ENCODE measurements at regions not wholly inside any gene's neighbourhood (a gene's known extent, or its start where the extent isn't known, plus 50 kb on each side); places are given as distances from the start of the nearest gene placed in this dataset.

DNA sequence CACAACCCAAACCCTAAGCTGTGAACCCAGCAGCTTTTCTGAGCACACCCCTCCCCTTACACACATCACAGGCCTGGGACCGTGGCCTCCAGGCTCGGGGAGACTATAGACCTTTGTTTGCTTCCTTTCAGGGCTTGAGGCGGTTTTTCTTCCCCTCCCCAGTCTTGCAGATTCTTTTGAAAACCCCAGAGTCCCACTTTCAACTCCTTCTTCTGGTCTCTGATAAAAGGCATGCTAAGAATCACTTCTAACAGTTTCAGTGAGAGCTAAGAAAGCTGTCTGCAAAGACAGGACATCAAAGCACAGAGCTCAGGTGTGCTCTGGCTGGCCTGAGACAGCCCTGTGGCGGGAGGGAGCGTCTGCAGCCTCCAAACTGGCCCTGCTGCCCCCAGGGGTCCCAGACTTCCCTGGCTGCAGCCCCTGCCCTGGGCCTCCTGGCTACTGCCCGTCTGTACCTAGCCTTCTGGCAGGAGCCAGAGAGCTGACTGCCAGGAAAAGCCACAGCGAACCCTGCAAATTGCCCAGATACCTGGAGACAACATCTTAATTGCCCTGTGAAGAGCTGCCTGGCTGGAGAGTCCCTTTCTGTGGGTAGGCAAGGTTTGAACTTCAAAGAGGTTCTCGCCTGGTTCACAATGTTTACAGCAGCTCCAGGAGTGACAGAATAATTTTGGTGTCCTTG lies 138.9 kb downstream of the GADD45G start (continued):
- TF ChIP-seq, protein P1, sequence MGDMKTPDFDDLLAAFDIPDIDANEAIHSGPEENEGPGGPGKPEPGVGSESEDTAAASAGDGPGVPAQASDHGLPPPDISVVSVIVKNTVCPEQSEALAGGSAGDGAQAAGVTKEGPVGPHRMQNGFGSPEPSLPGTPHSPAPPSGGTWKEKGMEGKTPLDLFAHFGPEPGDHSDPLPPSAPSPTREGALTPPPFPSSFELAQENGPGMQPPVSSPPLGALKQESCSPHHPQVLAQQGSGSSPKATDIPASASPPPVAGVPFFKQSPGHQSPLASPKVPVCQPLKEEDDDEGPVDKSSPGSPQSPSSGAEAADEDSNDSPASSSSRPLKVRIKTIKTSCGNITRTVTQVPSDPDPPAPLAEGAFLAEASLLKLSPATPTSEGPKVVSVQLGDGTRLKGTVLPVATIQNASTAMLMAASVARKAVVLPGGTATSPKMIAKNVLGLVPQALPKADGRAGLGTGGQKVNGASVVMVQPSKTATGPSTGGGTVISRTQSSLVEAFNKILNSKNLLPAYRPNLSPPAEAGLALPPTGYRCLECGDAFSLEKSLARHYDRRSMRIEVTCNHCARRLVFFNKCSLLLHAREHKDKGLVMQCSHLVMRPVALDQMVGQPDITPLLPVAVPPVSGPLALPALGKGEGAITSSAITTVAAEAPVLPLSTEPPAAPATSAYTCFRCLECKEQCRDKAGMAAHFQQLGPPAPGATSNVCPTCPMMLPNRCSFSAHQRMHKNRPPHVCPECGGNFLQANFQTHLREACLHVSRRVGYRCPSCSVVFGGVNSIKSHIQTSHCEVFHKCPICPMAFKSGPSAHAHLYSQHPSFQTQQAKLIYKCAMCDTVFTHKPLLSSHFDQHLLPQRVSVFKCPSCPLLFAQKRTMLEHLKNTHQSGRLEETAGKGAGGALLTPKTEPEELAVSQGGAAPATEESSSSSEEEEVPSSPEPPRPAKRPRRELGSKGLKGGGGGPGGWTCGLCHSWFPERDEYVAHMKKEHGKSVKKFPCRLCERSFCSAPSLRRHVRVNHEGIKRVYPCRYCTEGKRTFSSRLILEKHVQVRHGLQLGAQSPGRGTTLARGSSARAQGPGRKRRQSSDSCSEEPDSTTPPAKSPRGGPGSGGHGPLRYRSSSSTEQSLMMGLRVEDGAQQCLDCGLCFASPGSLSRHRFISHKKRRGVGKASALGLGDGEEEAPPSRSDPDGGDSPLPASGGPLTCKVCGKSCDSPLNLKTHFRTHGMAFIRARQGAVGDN (IDR thresholded peaks at IDR 0.05), result peak; percentile 19; the same call in 1 of the 2 replicates
- TF ChIP-seq MTA3 (IDR thresholded peaks at IDR 0.05; ENCODE audit: borderline replicate concordance, low read length), result no peak
- no peak for TF ChIP-seq ZBED1 (IDR thresholded peaks at IDR 0.05; ENCODE audit: borderline replicate concordance)
- peak; percentile 21; the same call in 1 of the 2 replicates for TF ChIP-seq SMARCA5 (IDR thresholded peaks at IDR 0.05)
- no peak for TF ChIP-seq NFYA (IDR thresholded peaks at IDR 0.05; ENCODE audit: borderline replicate concordance, low read depth, low read length)
- TF ChIP-seq EP300 (IDR thresholded peaks at IDR 0.05; ENCODE audit: borderline replicate concordance in 1 of 2, control insufficient read depth in 1 of 2, low read depth in 2 of 2, low read length in 2 of 2), result 0 out of 4 replicates have a peak, but pooled peaks of 1 of the 2 experiments have one; percentile 10
- TF ChIP-seq SMAD5 (IDR thresholded peaks at IDR 0.05; ENCODE audit: low read depth), result no peak
- no peak for TF ChIP-seq EGR1 (IDR thresholded peaks at IDR 0.05; ENCODE audit: borderline replicate concordance in 1 of 2, low read depth in 2 of 2, low read length in 2 of 2)
- TF ChIP-seq, protein P2, sequence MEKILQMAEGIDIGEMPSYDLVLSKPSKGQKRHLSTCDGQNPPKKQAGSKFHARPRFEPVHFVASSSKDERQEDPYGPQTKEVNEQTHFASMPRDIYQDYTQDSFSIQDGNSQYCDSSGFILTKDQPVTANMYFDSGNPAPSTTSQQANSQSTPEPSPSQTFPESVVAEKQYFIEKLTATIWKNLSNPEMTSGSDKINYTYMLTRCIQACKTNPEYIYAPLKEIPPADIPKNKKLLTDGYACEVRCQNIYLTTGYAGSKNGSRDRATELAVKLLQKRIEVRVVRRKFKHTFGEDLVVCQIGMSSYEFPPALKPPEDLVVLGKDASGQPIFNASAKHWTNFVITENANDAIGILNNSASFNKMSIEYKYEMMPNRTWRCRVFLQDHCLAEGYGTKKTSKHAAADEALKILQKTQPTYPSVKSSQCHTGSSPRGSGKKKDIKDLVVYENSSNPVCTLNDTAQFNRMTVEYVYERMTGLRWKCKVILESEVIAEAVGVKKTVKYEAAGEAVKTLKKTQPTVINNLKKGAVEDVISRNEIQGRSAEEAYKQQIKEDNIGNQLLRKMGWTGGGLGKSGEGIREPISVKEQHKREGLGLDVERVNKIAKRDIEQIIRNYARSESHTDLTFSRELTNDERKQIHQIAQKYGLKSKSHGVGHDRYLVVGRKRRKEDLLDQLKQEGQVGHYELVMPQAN (conservative IDR thresholded peaks at IDR 0.05), result no peak
- TF ChIP-seq, protein P3, sequence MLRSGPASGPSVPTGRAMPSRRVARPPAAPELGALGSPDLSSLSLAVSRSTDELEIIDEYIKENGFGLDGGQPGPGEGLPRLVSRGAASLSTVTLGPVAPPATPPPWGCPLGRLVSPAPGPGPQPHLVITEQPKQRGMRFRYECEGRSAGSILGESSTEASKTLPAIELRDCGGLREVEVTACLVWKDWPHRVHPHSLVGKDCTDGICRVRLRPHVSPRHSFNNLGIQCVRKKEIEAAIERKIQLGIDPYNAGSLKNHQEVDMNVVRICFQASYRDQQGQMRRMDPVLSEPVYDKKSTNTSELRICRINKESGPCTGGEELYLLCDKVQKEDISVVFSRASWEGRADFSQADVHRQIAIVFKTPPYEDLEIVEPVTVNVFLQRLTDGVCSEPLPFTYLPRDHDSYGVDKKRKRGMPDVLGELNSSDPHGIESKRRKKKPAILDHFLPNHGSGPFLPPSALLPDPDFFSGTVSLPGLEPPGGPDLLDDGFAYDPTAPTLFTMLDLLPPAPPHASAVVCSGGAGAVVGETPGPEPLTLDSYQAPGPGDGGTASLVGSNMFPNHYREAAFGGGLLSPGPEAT (IDR thresholded peaks at IDR 0.05; ENCODE audit: low read depth), result no peak; the same call in 1 of the 2 replicates
- no peak for TF ChIP-seq SP1 (IDR thresholded peaks at IDR 0.05; ENCODE audit: low read depth, low read length)
- no peak for TF ChIP-seq POLR2AphosphoS2 (IDR thresholded peaks at IDR 0.05; ENCODE audit: low read depth, low read length)
- no peak for TF ChIP-seq CBX5 (IDR thresholded peaks at IDR 0.05; ENCODE audit: low read depth)
- 0 out of 2 replicates have a peak, but pooled peaks have one; percentile 2 for TF ChIP-seq RAD21 (IDR thresholded peaks at IDR 0.05; ENCODE audit: insufficient read depth, low read depth, low read length)
- no peak for TF ChIP-seq PAX5 (IDR thresholded peaks at IDR 0.05; ENCODE audit: borderline replicate concordance, low read depth, low read length)
- TF ChIP-seq NRF1 (conservative IDR thresholded peaks at IDR 0.05; ENCODE audit: low read depth, low read length), result no peak
- TF ChIP-seq SUZ12 (IDR thresholded peaks at IDR 0.05; ENCODE audit: unreplicated experiment), result no peak
- no peak for TF ChIP-seq YBX1 (IDR thresholded peaks at IDR 0.05)
- TF ChIP-seq CREM (IDR thresholded peaks at IDR 0.05; ENCODE audit: low read depth), result no peak
- no peak for TF ChIP-seq SMAD1 (IDR thresholded peaks at IDR 0.05; ENCODE audit: low read depth, partially characterized antibody)
- TF ChIP-seq RCOR1 (conservative IDR thresholded peaks at IDR 0.05; ENCODE audit: low read depth, low read length), result 0 out of 2 replicates have a peak, but pooled peaks have one; percentile 27
